Liver (tissue), 7 donors: ENCODE measurements at regions not wholly inside any gene's neighbourhood (a gene's known extent, or its start where the extent isn't known, plus 50 kb on each side); places are given as distances from the start of the nearest gene placed in this dataset.

Source experiments
- DNase-seq: peaks from one replicate; pipeline ENCODE4 v3.0.0-alpha.2; 2017; ENCODE audit warnings: low spot score
- H3K27ac ChIP-seq, 2 donors: one replicate each; pipeline ENCODE4 v1.7.0; 2013; ENCODE audit warnings: inconsistent platforms in 2 of 2, low read length in 2 of 2, control low read depth in 1 of 2, low read depth in 1 of 2, mild to moderate bottlenecking in 1 of 2
- H3K27me3 ChIP-seq, 4 donors: one replicate each; pipeline versions ENCODE4 v1.6.1 to v1.7.0; 2013; ENCODE audit warnings: low read length in 3 of 4, inconsistent platforms in 1 of 4, mild to moderate bottlenecking in 1 of 4, moderate library complexity in 1 of 4; ENCODE audit not compliant: control insufficient read depth in 4 of 4, insufficient read depth in 4 of 4
- H3K36me3 ChIP-seq, 4 donors: one replicate each; pipeline versions ENCODE4 v1.6.1 to v1.7.0; 2013; ENCODE audit warnings: low read length in 3 of 4, mild to moderate bottlenecking in 3 of 4, low read depth in 1 of 4, moderate library complexity in 1 of 4; ENCODE audit not compliant: control insufficient read depth in 4 of 4, insufficient read depth in 3 of 4
- H3K4me1 ChIP-seq, 4 donors: one replicate each; pipeline versions ENCODE4 v1.6.1 to v1.7.0; 2013; ENCODE audit warnings: low read length in 3 of 4, mild to moderate bottlenecking in 3 of 4, moderate library complexity in 1 of 4; ENCODE audit not compliant: control insufficient read depth in 4 of 4, insufficient read depth in 4 of 4
- H3K4me3 ChIP-seq, 3 donors: one replicate each; pipeline versions ENCODE4 v1.6.1 to v1.7.0; 2013; ENCODE audit warnings: low read length in 3 of 3, control low read depth in 1 of 3, low read depth in 1 of 3, mild to moderate bottlenecking in 1 of 3
- H3K9ac ChIP-seq, 2 donors: one replicate each; pipeline ENCODE4 v1.7.0; 2013; ENCODE audit warnings: low read length in 2 of 2, mild to moderate bottlenecking in 2 of 2, moderate library complexity in 2 of 2, control low read depth in 1 of 2, low read depth in 1 of 2
- H3K9me3 ChIP-seq, 4 donors: one replicate each; pipeline versions ENCODE4 v1.6.1 to v1.7.0; 2013; ENCODE audit warnings: low read length in 3 of 4; ENCODE audit not compliant: control insufficient read depth in 4 of 4
- EGR1 ChIP-seq, 2 donors: IDR thresholded peaks; 2 replicates each; pipeline ENCODE4 v1.6.1; 2016 to 2018; ENCODE audit warnings: antibody characterized with exemption in 2 of 2, low read depth in 2 of 2
- FOXA1 ChIP-seq: IDR thresholded peaks from 2 replicates; pipeline ENCODE4 v1.6.1; 2016; ENCODE audit warnings: antibody characterized with exemption
- FOXA2 ChIP-seq: IDR thresholded peaks from 2 replicates; pipeline ENCODE4 v1.6.1; 2016; ENCODE audit warnings: antibody characterized with exemption
- HNF4A ChIP-seq, 2 donors: conservative IDR thresholded peaks; 2 replicates each; pipeline ENCODE4 v1.6.1; 2016; ENCODE audit warnings: antibody characterized with exemption in 2 of 2, mild to moderate bottlenecking in 2 of 2
- HNF4G ChIP-seq: IDR thresholded peaks from 2 replicates; pipeline ENCODE4 v1.6.1; 2016; ENCODE audit warnings: antibody characterized with exemption
- JUND ChIP-seq, 2 donors: IDR thresholded peaks; 2 replicates each; pipeline ENCODE4 v1.6.1; 2016; ENCODE audit warnings: antibody characterized with exemption in 2 of 2
- NR2F2 ChIP-seq: IDR thresholded peaks from 2 replicates; pipeline ENCODE4 v1.6.1; 2016; ENCODE audit warnings: antibody characterized with exemption
- RAD21 ChIP-seq, 2 donors: IDR thresholded peaks; 2 replicates each; pipeline ENCODE4 v1.6.1; 2016; ENCODE audit warnings: antibody characterized with exemption in 2 of 2, mild to moderate bottlenecking in 2 of 2
- RXRA ChIP-seq, 2 donors: IDR thresholded peaks; 2 replicates each; pipeline ENCODE4 v1.6.1; 2017 to 2018; ENCODE audit warnings: antibody characterized with exemption in 2 of 2, mild to moderate bottlenecking in 1 of 2
- TAF1 ChIP-seq: conservative IDR thresholded peaks from 2 replicates; pipeline ENCODE4 v1.6.1; 2016; ENCODE audit warnings: antibody characterized with exemption, mild to moderate bottlenecking
- WGBS: extraction: QIAGEN DNeasy Blood & Tissue Kit; methylation state at CpG from one replicate; pipeline ENCODE4 v1.1.7; 2013; 5-methylcytosine and 5-hydroxymethylcytosine counted together
- TF ChIP-seq, protein P1 (sequence below): IDR thresholded peaks from 2 replicates; pipeline ENCODE4 v1.6.1; 2016; ENCODE audit warnings: antibody characterized with exemption
- TF ChIP-seq, protein P2 (sequence below): IDR thresholded peaks from 2 replicates; pipeline ENCODE4 v1.6.1; 2016; ENCODE audit warnings: antibody characterized with exemption
- donor health status: healthy.
- donor health status: healthy.
- donor health status: healthy.
- donor health status: healthy.

DNA sequence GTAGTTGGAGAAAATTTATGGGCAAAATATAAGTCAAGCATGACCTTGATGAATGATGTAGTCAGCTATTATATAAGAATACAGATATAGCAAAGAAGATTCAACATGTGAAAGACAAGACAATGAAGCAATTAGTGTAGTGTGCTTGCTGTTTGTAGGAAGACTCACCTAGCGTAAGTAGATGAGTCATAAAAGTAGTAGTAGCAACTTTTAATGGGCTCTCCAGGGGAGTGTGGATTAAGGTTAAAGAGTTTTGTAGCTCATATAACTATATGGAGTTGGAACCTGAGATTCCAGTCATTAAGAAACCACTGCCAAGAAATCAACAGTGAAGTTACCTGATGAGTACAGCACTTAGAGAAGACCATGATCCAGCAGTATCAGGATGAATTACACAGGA is 444.7 kb upstream of the CNTN3 start:
- no peaks in the 10 kb centered on the region for H3K36me3 ChIP-seq
- TF ChIP-seq EGR1 (IDR thresholded peaks at IDR 0.05; ENCODE audit: low read depth in 2 of 2) (no peak), RXRA (IDR thresholded peaks at IDR 0.05) (no peak), FOXA2 (no peak), NR2F2 (no peak), FOXA1 (no peak)
- TF ChIP-seq, protein P1, sequence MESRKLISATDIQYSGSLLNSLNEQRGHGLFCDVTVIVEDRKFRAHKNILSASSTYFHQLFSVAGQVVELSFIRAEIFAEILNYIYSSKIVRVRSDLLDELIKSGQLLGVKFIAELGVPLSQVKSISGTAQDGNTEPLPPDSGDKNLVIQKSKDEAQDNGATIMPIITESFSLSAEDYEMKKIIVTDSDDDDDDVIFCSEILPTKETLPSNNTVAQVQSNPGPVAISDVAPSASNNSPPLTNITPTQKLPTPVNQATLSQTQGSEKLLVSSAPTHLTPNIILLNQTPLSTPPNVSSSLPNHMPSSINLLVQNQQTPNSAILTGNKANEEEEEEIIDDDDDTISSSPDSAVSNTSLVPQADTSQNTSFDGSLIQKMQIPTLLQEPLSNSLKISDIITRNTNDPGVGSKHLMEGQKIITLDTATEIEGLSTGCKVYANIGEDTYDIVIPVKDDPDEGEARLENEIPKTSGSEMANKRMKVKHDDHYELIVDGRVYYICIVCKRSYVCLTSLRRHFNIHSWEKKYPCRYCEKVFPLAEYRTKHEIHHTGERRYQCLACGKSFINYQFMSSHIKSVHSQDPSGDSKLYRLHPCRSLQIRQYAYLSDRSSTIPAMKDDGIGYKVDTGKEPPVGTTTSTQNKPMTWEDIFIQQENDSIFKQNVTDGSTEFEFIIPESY = no peak
- H3K27ac ChIP-seq = no peak overlapping the region
- no peaks in the 10 kb centered on the region for H3K9me3 ChIP-seq
- no peak overlapping the region for H3K9ac ChIP-seq
- no peaks in the 10 kb centered on the region for H3K27me3 ChIP-seq
- DNase-seq = no peak
- no peak overlapping the region for H3K4me3 ChIP-seq
- WGBS = 63% methylated on average over 1 of the region's 1 CpG
- no peaks in the 10 kb centered on the region for H3K4me1 ChIP-seq

DNA sequence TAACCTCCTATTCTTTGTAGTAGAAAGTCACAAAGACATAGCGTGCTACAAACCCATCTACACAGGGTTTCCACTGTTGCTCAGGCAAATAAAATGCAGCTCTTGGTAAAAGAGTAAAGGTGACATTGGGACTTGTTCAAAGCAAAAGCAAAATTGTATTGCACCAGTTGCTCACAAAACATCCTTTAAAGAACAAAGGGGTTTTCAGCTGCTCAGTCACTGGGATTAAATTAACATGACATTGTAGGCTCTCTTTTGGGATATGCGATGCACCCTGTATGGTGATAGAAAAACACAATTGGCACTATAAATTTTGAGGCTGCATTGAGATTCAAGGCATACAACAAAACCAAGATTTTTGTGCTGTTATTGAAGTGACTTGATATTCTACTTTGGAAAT is 447.3 kb upstream of the CNTN3 start:
- 84% methylated on average over 2 of the region's 2 CpGs for whole genome bisulfite sequencing
- TF ChIP-seq RAD21 (IDR thresholded peaks at IDR 0.05) (no peak), TAF1 (no peak), NR2F2 (no peak), FOXA1 (no peak), HNF4A (conservative IDR thresholded peaks at IDR 0.05) (no peak), HNF4G (no peak), JUND (IDR thresholded peaks at IDR 0.05) (no peak)
- Histone ChIP-seq H3K4me3 (no peak overlapping the region), H3K27me3 (no peaks in the 10 kb centered on the region), H3K27ac (no peak overlapping the region), H3K9ac (no peak overlapping the region), H3K36me3 (no peaks in the 10 kb centered on the region), H3K9me3 (no peaks in the 10 kb centered on the region), H3K4me1 (no peaks in the 10 kb centered on the region)
- DNase-seq = no peak

DNA sequence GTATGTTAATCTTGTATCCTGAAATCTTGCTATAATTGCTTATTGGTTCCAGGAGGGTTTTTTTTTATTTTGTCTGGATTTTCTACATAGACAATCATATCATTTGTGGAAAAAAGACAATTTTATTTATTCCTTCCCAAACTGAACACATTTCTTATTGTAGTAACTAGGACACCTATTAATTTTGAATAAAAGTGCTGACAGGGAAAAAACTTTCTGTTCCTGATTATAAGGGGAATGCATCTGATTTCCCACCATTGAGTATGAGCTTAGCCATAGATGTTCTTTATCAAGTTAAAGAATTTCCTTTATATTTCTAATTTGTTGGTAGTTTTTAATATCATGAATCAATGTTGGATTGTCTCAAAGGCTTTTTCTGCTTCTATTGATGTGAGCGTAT is 460.7 kb upstream of the CNTN3 start:
- Histone ChIP-seq H3K9me3 (peaks cover 0 to under 1% (median 0%) of the 10 kb centered on the region in 4 donors), H3K36me3 (no peaks in the 10 kb centered on the region), H3K27me3 (no peaks in the 10 kb centered on the region), H3K4me1 (no peaks in the 10 kb centered on the region), H3K27ac (no peak overlapping the region), H3K4me3 (no peak overlapping the region), H3K9ac (no peak overlapping the region)
- WGBS = 94% methylated on average over 1 of the region's 1 CpG
- no peak for DNase-seq
- TF ChIP-seq FOXA1 = no peak
- TF ChIP-seq, protein P1 = no peak

DNA sequence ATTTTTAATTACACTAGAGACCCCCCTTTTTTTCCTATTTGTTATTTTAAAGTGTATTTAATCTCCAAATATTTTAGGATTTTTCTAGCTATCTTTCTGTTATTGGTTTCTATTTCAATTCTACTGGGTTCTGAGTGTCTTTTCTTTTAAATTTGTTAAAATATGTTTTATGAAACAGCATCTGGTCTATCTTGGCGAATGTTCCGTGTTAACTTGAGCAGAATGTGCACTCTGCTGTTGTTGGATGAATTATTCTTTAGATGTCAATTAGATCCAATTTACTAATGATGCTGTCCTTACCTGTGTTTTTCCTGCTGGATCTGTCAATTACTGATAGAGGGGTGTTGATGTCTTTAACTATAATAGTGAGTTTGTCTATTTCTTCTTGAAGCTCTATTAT is 462.0 kb upstream of the CNTN3 start:
- H3K4me3 ChIP-seq = no peak overlapping the region
- H3K4me1 ChIP-seq = no peaks in the 10 kb centered on the region
- no peak overlapping the region for H3K27ac ChIP-seq
- no peaks in the 10 kb centered on the region for H3K27me3 ChIP-seq
- no peaks in the 10 kb centered on the region for H3K36me3 ChIP-seq
- TF ChIP-seq, protein P2, sequence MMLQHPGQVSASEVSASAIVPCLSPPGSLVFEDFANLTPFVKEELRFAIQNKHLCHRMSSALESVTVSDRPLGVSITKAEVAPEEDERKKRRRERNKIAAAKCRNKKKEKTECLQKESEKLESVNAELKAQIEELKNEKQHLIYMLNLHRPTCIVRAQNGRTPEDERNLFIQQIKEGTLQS = no peak
- H3K9ac ChIP-seq = no peak overlapping the region
- WGBS = 88% methylated on average over 2 of the region's 2 CpGs
- H3K9me3 ChIP-seq = no peaks in the 10 kb centered on the region
- DNase-seq = no peak
